Right cardiac atrium (tissue), 5 donors: ENCODE measurements at regions not wholly inside any gene's neighbourhood (a gene's known extent, or its start where the extent isn't known, plus 50 kb on each side); places are given as distances from the start of the nearest gene placed in this dataset.
A peak's percentile ranks its signal among the peaks of the same experiment; 100 is the strongest.

Source experiments
- ATAC-seq, 2 donors: fragments of 200-7000 bp; cut with Tn5 transposase; one replicate each; pipeline versions ENCODE4 v1.8.0 to v1.9.1; 2020; ENCODE audit warnings: moderate library complexity in 2 of 2, mild to moderate bottlenecking in 1 of 2
- DNase-seq, 3 donors: peaks; one replicate each; pipeline ENCODE4 v3.0.0-alpha.2; 2020
- H3K27ac ChIP-seq: one replicate; pipeline ENCODE4 v1.5.1; 2013; ENCODE audit warnings: mild to moderate bottlenecking, low read length, control low read depth, moderate library complexity
- H3K27me3 ChIP-seq: one replicate; pipeline ENCODE4 v1.6.1; 2013; ENCODE audit not compliant: control insufficient read depth, insufficient read depth
- H3K4me1 ChIP-seq: one replicate; pipeline ENCODE4 v1.6.1; 2013; ENCODE audit warnings: low read length; ENCODE audit not compliant: control insufficient read depth, insufficient read depth
- H3K4me3 ChIP-seq: one replicate; pipeline ENCODE4 v1.5.1; 2013; ENCODE audit warnings: low read length, control low read depth
- H3K9me3 ChIP-seq: one replicate; pipeline ENCODE4 v1.6.1; 2013; ENCODE audit warnings: low read length; ENCODE audit not compliant: control insufficient read depth
- WGBS: extraction: QIAGEN DNeasy Blood & Tissue Kit; methylation state at CpG from one replicate; pipeline ENCODE4 v1.1.7; 2013; 5-methylcytosine and 5-hydroxymethylcytosine counted together
- intact Hi-C, 4 donors: fragments of 100-400 bp; cut with DNase I; formaldehyde crosslinking; loops; one replicate each; pipeline versions ENCODE4 v1.11.0 to v1.14.0; 2022 to 2023
- donor health status: healthy with polysubstance abuse.
- donor health status: DM: no; HTN: yes; CAD: no.
- donor health status: DM: no; HTN: no; CAD: no.
- donor health status: DM: no; HTN: yes; CAD: no; lungs with severe emphysema.
- donor health status: DM: yes; HTN: yes; CAD: no.

DNA sequence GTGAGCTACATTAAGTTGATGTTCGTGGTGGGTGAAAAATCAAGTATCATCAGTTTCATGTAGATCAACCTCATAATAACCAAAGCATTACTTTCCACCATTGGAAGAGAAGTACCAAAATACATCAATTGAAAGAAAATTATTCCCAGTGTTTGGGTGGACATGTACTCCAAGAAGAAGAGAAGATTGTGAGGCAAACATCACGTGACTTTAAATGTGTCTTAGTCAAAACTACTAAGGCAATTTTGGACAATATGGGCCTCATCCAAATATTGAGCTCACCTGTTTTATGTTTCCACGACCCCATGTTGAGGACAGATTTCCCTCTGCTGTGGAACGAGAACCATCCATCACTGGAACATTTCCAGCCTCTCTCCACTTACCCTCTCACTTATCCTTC lies 303.0 kb upstream of the LMCD1 start:
- H3K4me1 ChIP-seq, result no peaks in the 10 kb centered on the region
- no peaks in the 10 kb centered on the region for H3K9me3 ChIP-seq
- no peaks in the 10 kb centered on the region for H3K27me3 ChIP-seq
- DNase-seq (no peak), ATAC-seq (no peak)
- WGBS, result 76% methylated on average over 4 of the region's 4 CpGs
- no peak overlapping the region for H3K27ac ChIP-seq
- H3K4me3 ChIP-seq, result no peak overlapping the region
- intact Hi-C loops, result no loop called here

DNA sequence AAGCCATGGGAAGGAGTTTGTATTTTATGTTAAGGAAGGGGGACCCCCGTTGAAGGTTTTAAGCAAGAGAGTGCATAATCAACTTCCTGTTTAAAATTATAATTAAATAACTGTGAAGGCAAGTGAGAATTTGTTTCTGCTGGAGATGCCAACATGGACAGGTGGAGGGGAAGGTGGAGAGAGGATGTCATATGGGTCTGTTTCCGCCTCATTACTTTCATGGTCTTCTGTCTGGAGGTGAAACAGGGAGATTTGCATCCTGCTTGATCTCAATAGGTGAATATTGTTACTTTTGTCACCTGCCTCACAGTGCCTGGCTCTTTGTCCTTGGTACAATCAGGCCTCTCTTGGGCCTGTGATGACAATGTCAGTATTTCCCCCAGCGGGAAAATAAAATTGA lies 300.6 kb upstream of the LMCD1 start:
- no peaks in the 10 kb centered on the region for H3K9me3 ChIP-seq
- H3K27me3 ChIP-seq, result no peaks in the 10 kb centered on the region
- no peak for ATAC-seq
- no peak overlapping the region for H3K4me3 ChIP-seq
- H3K27ac ChIP-seq, result no peak overlapping the region
- 94% methylated on average over 3 of the region's 3 CpGs for WGBS
- intact Hi-C loops, result no loop called here
- no peak for DNase-seq
- no peaks in the 10 kb centered on the region for H3K4me1 ChIP-seq

DNA sequence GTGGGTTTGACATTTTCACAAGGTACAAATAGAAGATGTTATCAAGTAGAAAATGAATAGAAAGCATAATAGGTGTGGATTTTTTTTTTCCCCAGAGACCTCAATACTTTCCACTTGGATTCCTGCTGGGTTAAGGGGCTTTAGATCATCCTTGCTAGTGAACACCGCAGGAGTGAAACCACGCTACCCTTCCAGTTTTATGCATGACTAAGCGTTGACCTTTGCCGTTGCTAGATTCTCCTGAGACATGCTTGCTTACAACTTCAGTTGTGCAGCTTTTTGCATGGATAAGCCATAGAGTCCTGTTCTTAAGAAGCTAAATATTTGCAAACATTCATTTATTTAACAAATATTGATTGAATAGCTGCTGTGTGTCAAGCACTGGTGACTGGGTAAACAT lies 299.7 kb upstream of the LMCD1 start:
- H3K4me3 ChIP-seq, result no peak overlapping the region
- H3K4me1 ChIP-seq, result no peaks in the 10 kb centered on the region
- DNase-seq (no peak), ATAC-seq (peak in 1 of 2 donors; percentile 21)
- H3K27me3 ChIP-seq, result no peaks in the 10 kb centered on the region
- no peaks in the 10 kb centered on the region for H3K9me3 ChIP-seq
- intact Hi-C loops, result no loop called here
- WGBS, result 69% methylated on average over 4 of the region's 4 CpGs
- H3K27ac ChIP-seq, result no peak overlapping the region

DNA sequence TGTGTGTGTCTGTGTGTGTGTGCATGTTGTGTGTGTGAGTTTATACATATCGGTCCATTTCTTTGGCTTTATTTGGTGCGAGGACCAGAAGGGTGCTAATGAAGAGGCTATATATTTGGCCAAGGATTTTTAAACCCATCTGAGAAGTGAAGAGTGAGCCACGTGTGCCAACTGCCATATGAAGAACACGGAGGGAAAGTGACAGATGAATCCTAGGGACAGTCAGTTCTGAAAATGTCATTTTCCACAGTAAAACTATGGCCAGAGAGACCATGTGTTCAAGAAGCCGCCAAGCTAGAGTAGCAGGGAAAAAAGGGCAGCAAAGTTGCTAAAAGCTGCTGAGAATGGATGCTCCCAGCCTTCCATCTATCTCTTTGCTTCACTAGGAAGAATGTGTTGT lies 297.3 kb upstream of the LMCD1 start:
- intact Hi-C loops, result no loop called here
- no peak overlapping the region for H3K27ac ChIP-seq
- 76% methylated on average over 5 of the region's 5 CpGs for WGBS

DNA sequence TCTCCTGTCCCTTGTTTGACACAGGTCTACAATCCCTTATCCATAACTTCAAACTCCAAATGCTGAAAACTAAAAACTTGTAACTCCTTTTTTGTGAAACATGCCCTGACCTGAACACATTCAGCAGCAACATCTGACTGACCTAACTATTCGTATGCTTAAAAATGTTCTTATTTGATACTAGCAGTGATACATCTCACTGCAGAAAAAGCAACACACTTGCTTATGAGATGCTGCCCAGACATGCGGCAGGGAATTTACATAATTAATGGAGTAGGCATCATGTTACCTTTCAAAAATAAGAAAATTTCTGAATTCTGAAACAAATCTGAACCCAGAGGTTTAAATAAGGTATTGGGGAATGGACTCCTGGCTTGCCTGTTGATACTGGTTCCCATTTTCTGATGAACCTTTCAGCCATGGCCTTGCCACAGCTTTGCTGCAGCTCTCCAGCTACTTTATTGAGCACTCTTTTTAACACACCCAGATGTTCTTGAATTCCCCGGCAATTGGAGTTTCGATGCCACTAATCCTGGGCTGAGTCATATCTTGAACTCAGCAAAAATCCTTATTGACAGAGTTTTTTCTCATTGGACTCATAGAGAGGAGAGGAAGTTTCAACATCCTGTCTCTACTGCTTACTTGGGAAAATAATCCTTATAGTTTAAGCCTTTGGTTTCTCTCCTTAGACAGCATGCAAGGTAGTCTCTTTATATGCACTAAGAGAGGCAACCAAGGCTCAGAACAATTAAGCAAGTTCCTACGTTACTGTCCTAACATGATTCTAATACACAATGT lies 296.6 kb upstream of the LMCD1 start:
- WGBS, result 72% methylated on average over 5 of the region's 5 CpGs
- ATAC-seq (no peak), DNase-seq (no peak)
- Histone ChIP-seq H3K27ac (no peak overlapping the region), H3K9me3 (no peaks in the 10 kb centered on the region), H3K27me3 (no peaks in the 10 kb centered on the region), H3K4me1 (no peaks in the 10 kb centered on the region), H3K4me3 (no peak overlapping the region)
- intact Hi-C loops, result no loop called here

More for the DNA sequence above, 297.3 kb upstream of the LMCD1 start:
- ATAC-seq, result no peak
- no peak overlapping the region for H3K4me3 ChIP-seq
- no peak for DNase-seq
- no peaks in the 10 kb centered on the region for H3K4me1 ChIP-seq
- H3K9me3 ChIP-seq, result no peaks in the 10 kb centered on the region
- no peaks in the 10 kb centered on the region for H3K27me3 ChIP-seq

DNA sequence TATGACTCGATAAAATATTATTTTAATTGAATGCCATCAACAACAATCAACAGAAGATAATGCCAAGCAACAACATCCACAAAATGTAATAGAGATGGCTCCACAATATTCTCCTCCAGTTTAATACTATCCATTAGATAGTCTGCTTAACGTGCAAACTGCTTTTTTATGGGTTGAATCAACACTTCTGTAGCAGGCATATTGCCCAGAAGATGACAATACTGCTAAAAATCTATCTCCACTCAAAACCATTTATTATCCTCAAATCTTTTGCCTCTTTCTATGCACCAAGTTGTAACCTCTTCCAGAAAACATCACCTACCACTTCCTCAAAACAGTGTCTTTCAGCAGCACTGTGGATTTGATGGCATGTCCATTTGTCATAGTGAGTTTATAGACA lies 295.7 kb upstream of the LMCD1 start:
- Histone ChIP-seq H3K4me1 (no peaks in the 10 kb centered on the region), H3K27me3 (no peaks in the 10 kb centered on the region), H3K9me3 (no peaks in the 10 kb centered on the region), H3K27ac (no peak overlapping the region), H3K4me3 (no peak overlapping the region)
- 60% methylated on average over 2 of the region's 2 CpGs for whole genome bisulfite sequencing
- ATAC-seq (no peak), DNase-seq (no peak)
- intact Hi-C loops, result no loop called here

DNA sequence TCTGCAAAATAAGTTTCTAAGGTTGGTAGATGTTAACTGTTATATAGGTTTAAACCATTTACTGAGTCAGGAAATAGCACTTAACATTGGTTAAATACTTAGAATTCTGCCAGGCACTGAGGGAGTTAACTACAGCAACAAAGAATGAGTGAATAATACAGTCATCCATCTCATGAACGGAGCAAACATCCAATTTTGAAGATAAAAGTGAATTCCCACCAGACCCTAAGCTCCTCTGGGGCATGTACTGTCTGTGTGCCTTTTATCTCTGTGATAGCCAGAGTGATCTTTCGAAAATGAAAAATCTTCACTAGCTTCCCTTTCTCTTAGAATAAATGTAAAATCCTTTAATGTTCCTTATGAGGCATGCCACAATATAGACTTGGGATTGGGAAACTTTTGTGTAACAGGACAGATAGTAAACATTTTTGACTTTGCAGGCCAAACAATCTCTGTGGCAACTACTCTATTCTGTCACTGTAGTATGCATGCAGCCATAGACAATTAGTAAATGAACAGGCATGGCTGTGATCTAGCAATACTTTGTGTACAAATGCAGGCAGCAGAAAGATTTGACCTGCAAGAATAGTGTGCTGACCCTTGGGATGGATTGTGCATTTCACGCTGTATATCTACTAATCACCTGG lies 294.5 kb upstream of the LMCD1 start:
- intact Hi-C loops, result no loop called here
- no peaks in the 10 kb centered on the region for H3K27me3 ChIP-seq
- H3K4me1 ChIP-seq, result no peaks in the 10 kb centered on the region
- DNase-seq (no peak), ATAC-seq (no peak)
- H3K4me3 ChIP-seq, result no peak overlapping the region
- H3K9me3 ChIP-seq, result no peaks in the 10 kb centered on the region
- 54% methylated on average over 3 of the region's 3 CpGs for WGBS
- H3K27ac ChIP-seq, result no peak overlapping the region

DNA sequence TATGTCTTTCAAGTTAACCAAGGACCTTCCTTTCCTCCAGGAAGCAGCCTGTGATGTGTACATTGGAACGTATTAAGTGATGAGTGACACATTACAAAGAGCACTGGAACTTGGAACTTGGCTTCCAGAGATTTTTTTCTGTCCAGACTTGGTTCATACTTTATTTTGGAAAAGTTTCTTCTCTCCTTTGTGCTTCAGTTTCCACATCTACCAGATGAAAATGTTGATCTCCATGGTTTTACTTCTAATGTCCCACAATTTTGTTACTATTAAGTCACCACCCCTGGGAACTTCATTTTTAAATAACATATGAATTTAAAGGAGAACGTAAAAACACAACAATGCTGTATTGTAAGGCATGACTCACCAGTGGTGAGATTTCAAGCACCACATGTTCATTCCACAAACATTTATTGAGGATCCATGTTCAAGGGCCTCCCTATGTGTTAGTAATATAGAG lies 290.7 kb upstream of the LMCD1 start:
- intact Hi-C loops, result no loop called here
- H3K27ac ChIP-seq, result no peak overlapping the region
- no peak overlapping the region for H3K4me3 ChIP-seq
- no peaks in the 10 kb centered on the region for H3K4me1 ChIP-seq
- H3K27me3 ChIP-seq, result no peaks in the 10 kb centered on the region
- 41% methylated on average over 2 of the region's 2 CpGs for WGBS
- DNase-seq (no peak), ATAC-seq (peak; percentile 57 to 59)
- H3K9me3 ChIP-seq, result no peaks in the 10 kb centered on the region

DNA sequence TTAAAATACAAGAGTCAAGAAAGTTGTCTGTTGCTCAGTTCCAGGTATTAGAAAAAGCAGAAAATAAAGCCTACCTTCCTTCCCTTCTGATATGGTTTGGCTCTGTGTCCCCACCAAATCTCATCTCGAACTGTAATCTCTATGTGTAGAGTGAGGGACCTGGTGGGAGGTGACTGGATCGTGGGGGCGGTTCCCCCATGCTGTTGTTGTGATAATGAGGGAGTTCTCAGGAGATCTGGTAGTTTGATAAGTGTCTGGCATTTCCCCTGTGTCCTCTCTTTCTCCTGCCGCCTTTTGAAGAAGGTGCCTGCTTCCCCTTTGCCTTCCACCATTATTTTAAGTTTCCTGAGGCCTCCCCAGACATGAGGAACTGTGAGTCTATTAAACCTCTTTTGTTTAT lies 288.8 kb upstream of the LMCD1 start:
- DNase-seq (no peak), ATAC-seq (no peak)
- H3K9me3 ChIP-seq, result no peaks in the 10 kb centered on the region
- no peak overlapping the region for H3K27ac ChIP-seq
- H3K4me1 ChIP-seq, result no peaks in the 10 kb centered on the region
- intact Hi-C loops, result no loop called here
- 66% methylated on average over 4 of the region's 4 CpGs for WGBS
- no peak overlapping the region for H3K4me3 ChIP-seq
- no peaks in the 10 kb centered on the region for H3K27me3 ChIP-seq

DNA sequence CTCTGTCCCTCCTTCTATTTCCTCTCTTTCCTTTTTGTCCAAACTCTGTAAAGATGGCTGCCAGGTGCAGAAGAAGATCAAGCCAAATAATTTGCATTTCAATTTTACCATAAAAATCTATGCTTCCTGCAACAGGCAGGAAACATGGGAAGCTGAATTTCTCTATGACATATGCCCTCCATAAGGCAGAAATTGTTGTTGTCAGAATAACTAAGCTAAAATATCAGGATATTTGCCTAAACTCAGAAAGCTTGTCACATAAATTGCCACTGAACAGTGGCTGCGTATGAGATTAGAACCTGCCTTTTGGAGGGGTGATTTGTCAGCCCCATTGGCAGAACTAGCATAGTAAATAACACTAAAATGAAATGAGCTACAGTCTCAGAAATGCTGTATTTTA lies 288.3 kb upstream of the LMCD1 start:
- H3K27me3 ChIP-seq, result no peaks in the 10 kb centered on the region
- ATAC-seq (no peak), DNase-seq (no peak)
- no peaks in the 10 kb centered on the region for H3K4me1 ChIP-seq
- no peak overlapping the region for H3K4me3 ChIP-seq
- 92% methylated on average over 1 of the region's 1 CpG for WGBS
- H3K9me3 ChIP-seq, result no peaks in the 10 kb centered on the region
- no peak overlapping the region for H3K27ac ChIP-seq
- intact Hi-C loops, result no loop called here

DNA sequence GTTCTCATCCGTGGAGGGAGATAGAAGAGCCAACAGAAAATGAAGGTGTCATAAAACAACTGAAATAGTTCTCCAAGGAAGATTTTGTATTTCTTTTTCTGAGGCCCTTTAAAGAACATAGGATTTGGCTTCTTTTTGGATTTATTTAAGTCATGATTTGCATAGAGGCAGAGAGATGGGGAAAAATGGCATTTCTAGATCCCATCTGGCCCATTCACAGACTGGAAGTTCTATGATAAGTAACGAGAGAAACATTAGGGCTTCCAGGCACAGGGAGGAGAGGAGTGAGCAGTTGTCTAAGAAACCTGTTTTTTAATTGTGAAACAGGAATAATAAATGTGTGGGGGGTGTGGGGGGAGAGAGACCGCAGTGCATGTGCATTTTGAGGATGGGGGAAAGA lies 285.8 kb upstream of the LMCD1 start:
- H3K27me3 ChIP-seq, result no peaks in the 10 kb centered on the region
- no peaks in the 10 kb centered on the region for H3K4me1 ChIP-seq
- intact Hi-C loops, result no loop called here
- no peaks in the 10 kb centered on the region for H3K9me3 ChIP-seq
- H3K27ac ChIP-seq, result no peak overlapping the region
- ATAC-seq (no peak), DNase-seq (no peak)
- H3K4me3 ChIP-seq, result no peak overlapping the region
- WGBS, result 79% methylated on average over 3 of the region's 3 CpGs
